Thymus (tissue), 11 donors: ENCODE measurements at regions not wholly inside any gene's neighbourhood (a gene's known extent, or its start where the extent isn't known, plus 50 kb on each side); places are given as distances from the start of the nearest gene placed in this dataset.

Experiments used
- DNase-seq, 9 donors: peaks; one replicate each; pipeline ENCODE4 v3.0.0-alpha.2; 2013; ENCODE audit warnings: low spot score in 9 of 9, low read depth in 6 of 9, missing footprints in 1 of 9
- H3K27ac ChIP-seq, 2 donors: one replicate each; pipeline ENCODE4 v1.5.1; 2013; ENCODE audit warnings: control low read depth in 1 of 2, low read depth in 1 of 2, low read length in 1 of 2, mild to moderate bottlenecking in 1 of 2, moderate library complexity in 1 of 2
- H3K27me3 ChIP-seq, 2 donors: one replicate each; pipeline ENCODE4 v1.5.1; 2013; ENCODE audit warnings: low read length in 1 of 2; ENCODE audit not compliant: control insufficient read depth in 2 of 2, insufficient read depth in 1 of 2
- H3K36me3 ChIP-seq, 2 donors: one replicate each; pipeline ENCODE4 v1.5.1; 2013; ENCODE audit warnings: low read length in 1 of 2, mild to moderate bottlenecking in 1 of 2, moderate library complexity in 1 of 2; ENCODE audit not compliant: control insufficient read depth in 2 of 2, insufficient read depth in 2 of 2
- H3K4me1 ChIP-seq, 2 donors: one replicate each; pipeline ENCODE4 v1.5.1; 2013; ENCODE audit warnings: low read length in 2 of 2; ENCODE audit not compliant: control insufficient read depth in 2 of 2, insufficient read depth in 2 of 2
- H3K4me3 ChIP-seq, 2 donors: one replicate each; pipeline ENCODE4 v1.5.1; 2013; ENCODE audit warnings: low read length in 2 of 2, control low read depth in 1 of 2, mild to moderate bottlenecking in 1 of 2
- H3K9me3 ChIP-seq, 2 donors: one replicate each; pipeline ENCODE4 v1.5.1; 2013; ENCODE audit warnings: low read length in 1 of 2, mild to moderate bottlenecking in 1 of 2; ENCODE audit not compliant: control insufficient read depth in 2 of 2, insufficient read depth in 1 of 2
- WGBS: extraction: QIAGEN DNeasy Blood & Tissue Kit; methylation state at CpG from one replicate; pipeline ENCODE4 v1.1.7; 2013; 5-methylcytosine and 5-hydroxymethylcytosine counted together
- donor health status: healthy.

- Histone ChIP-seq H3K27me3 (no peaks in the 10 kb centered on the region), H3K9me3 (no peaks in the 10 kb centered on the region), H3K4me1 (no peaks in the 10 kb centered on the region), H3K4me3 (no peak overlapping the region), H3K36me3 (no peaks in the 10 kb centered on the region), H3K27ac (no peak overlapping the region)
- no peak for DNase-seq
- WGBS, result 95% methylated on average over 2 of the region's 2 CpGs
Measured at GRCh38 chr18:73153271-73153670, 285.5 kb upstream of the NETO1 start.

GRCh38 chr18:73151086-73151485 is 283.3 kb upstream of the NETO1 start:
- Histone ChIP-seq H3K4me3 (no peak overlapping the region), H3K36me3 (no peaks in the 10 kb centered on the region), H3K27me3 (no peaks in the 10 kb centered on the region), H3K9me3 (no peaks in the 10 kb centered on the region), H3K27ac (no peak overlapping the region), H3K4me1 (no peaks in the 10 kb centered on the region)
- no peak for DNase-seq
- WGBS, result 93% methylated on average over 6 of the region's 6 CpGs

- DNase-seq, result no peak
- Histone ChIP-seq H3K9me3 (no peaks in the 10 kb centered on the region), H3K27me3 (no peaks in the 10 kb centered on the region), H3K27ac (no peak overlapping the region), H3K4me3 (no peak overlapping the region), H3K36me3 (no peaks in the 10 kb centered on the region), H3K4me1 (no peaks in the 10 kb centered on the region)
Measured at GRCh38 chr18:73150199-73150598, 282.4 kb upstream of the NETO1 start.

GRCh38 chr18:73147590-73147989 is 279.8 kb upstream of the NETO1 start:
- 78% methylated on average over 3 of the region's 3 CpGs for WGBS
- DNase-seq, result no peak
- H3K4me3 ChIP-seq, result no peak overlapping the region

GRCh38 chr18:73144030-73144429 is 276.2 kb upstream of the NETO1 start:
- Histone ChIP-seq H3K4me3 (no peak overlapping the region), H3K36me3 (no peaks in the 10 kb centered on the region)
- WGBS, result 98% methylated on average over 1 of the region's 1 CpG

More at GRCh38 chr18:73147590-73147989, 279.8 kb upstream of the NETO1 start:
- Histone ChIP-seq H3K27ac (no peak overlapping the region), H3K27me3 (no peaks in the 10 kb centered on the region), H3K36me3 (no peaks in the 10 kb centered on the region), H3K4me1 (no peaks in the 10 kb centered on the region), H3K9me3 (no peaks in the 10 kb centered on the region)

GRCh38 chr18:73136134-73136533 is 268.3 kb upstream of the NETO1 start:
- no peaks in the 10 kb centered on the region for H3K36me3 ChIP-seq
- no peak overlapping the region for H3K4me3 ChIP-seq
- no peaks in the 10 kb centered on the region for H3K4me1 ChIP-seq
- H3K27me3 ChIP-seq, result no peaks in the 10 kb centered on the region
- no peak overlapping the region for H3K27ac ChIP-seq
- peak in 1 of 9 donors; percentile 11 for DNase-seq
- H3K9me3 ChIP-seq, result no peaks in the 10 kb centered on the region
- WGBS, result 54% methylated on average over 2 of the region's 2 CpGs

More at GRCh38 chr18:73144030-73144429, 276.2 kb upstream of the NETO1 start:
- no peaks in the 10 kb centered on the region for H3K9me3 ChIP-seq
- no peaks in the 10 kb centered on the region for H3K27me3 ChIP-seq
- DNase-seq, result no peak
- no peak overlapping the region for H3K27ac ChIP-seq
- no peaks in the 10 kb centered on the region for H3K4me1 ChIP-seq

- Histone ChIP-seq H3K9me3 (no peaks in the 10 kb centered on the region), H3K4me1 (no peaks in the 10 kb centered on the region), H3K36me3 (no peaks in the 10 kb centered on the region), H3K27me3 (no peaks in the 10 kb centered on the region), H3K27ac (no peak overlapping the region), H3K4me3 (no peak overlapping the region)
- 91% methylated on average over 2 of the region's 2 CpGs for WGBS
- DNase-seq, result no peak
Measured at GRCh38 chr18:73124175-73124574, 256.4 kb upstream of the NETO1 start.

GRCh38 chr18:73121207-73121606 is 253.4 kb upstream of the NETO1 start:
- no peaks in the 10 kb centered on the region for H3K36me3 ChIP-seq
- no peaks in the 10 kb centered on the region for H3K4me1 ChIP-seq
- no peak overlapping the region for H3K27ac ChIP-seq
- H3K4me3 ChIP-seq, result no peak overlapping the region
- H3K9me3 ChIP-seq, result no peaks in the 10 kb centered on the region
- no peak for DNase-seq
- H3K27me3 ChIP-seq, result no peaks in the 10 kb centered on the region
- 95% methylated on average over 1 of the region's 1 CpG for WGBS

- Histone ChIP-seq H3K27ac (no peak overlapping the region), H3K36me3 (no peaks in the 10 kb centered on the region), H3K4me1 (no peaks in the 10 kb centered on the region), H3K4me3 (no peak overlapping the region), H3K27me3 (no peaks in the 10 kb centered on the region), H3K9me3 (no peaks in the 10 kb centered on the region)
- WGBS, result 96% methylated on average over 8 of the region's 8 CpGs
- DNase-seq, result no peak
Measured at GRCh38 chr18:73120626-73121025, 252.8 kb upstream of the NETO1 start.

- WGBS, result 9% methylated on average over 2 of the region's 2 CpGs
- Histone ChIP-seq H3K4me1 (no peaks in the 10 kb centered on the region), H3K36me3 (no peaks in the 10 kb centered on the region), H3K9me3 (no peaks in the 10 kb centered on the region), H3K27me3 (no peaks in the 10 kb centered on the region), H3K4me3 (no peak overlapping the region), H3K27ac (no peak overlapping the region)
- no peak for DNase-seq
Measured at GRCh38 chr18:73119574-73119973, 251.8 kb upstream of the NETO1 start.
